PC-3 (cell line): ENCODE measurements at regions not wholly inside any gene's neighbourhood (a gene's known extent, or its start where the extent isn't known, plus 50 kb on each side); places are given as distances from the start of the nearest gene placed in this dataset.

Source experiments
- ATAC-seq: fragments of 200-7000 bp; cut with Tn5 transposase; 2 replicates; pipeline ENCODE4 v1.9.1; 2020; ENCODE audit warnings: mild to moderate bottlenecking, moderate library complexity
- BruUV-seq: library from RNA; stranded (reverse); fragments of 400-500 nt; replicated peaks from 2 replicates; lab custom pipeline; 2021; lab: Mats Ljungman, UMichigan
- CTCF ChIA-PET: fragments of 300-600 bp; sonication (Branson Sonifier 250); formaldehyde crosslinking; loops from one replicate; lab custom pipeline; 2022; ENCODE audit warnings: antibody characterized with exemption; lab: Charles Lee
- POLR2A ChIA-PET: fragments of 300-600 bp; sonication (Branson Sonifier 250); formaldehyde crosslinking; loops from one replicate; lab custom pipeline; 2022; ENCODE audit warnings: antibody characterized with exemption; ENCODE audit not compliant: unreplicated experiment; lab: Charles Lee
- DNase-seq: peaks from one replicate; pipeline ENCODE4 v3.0.0-alpha.2; 2015
- H2AFZ ChIP-seq: fragments of 300-600 bp; sonication (generic); 2 replicates; pipeline ENCODE4 v1.6.0; 2016; ENCODE audit warnings: antibody characterized with exemption, low read length
- H3F3A ChIP-seq: fragments of 300-600 bp; sonication (generic); one replicate; pipeline ENCODE4 v1.6.0; 2017; ENCODE audit warnings: antibody characterized with exemption, low read length, control low read depth, mild to moderate bottlenecking; ENCODE audit not compliant: unreplicated experiment
- H3K27ac ChIP-seq: fragments of 300-600 bp; sonication (generic); 2 replicates; pipeline ENCODE4 v1.5.1; 2016; ENCODE audit warnings: mild to moderate bottlenecking, low read length
- H3K27me3 ChIP-seq: fragments of 300-600 bp; sonication (generic); 2 replicates; pipeline ENCODE4 v1.6.1; 2016; ENCODE audit warnings: low read length, mixed read lengths
- H3K36me3 ChIP-seq: fragments of 300-600 bp; sonication (generic); 2 replicates; pipeline ENCODE4 v1.6.1; 2016; ENCODE audit warnings: low read depth, mixed run types, low read length, mixed read lengths
- H3K4me1 ChIP-seq: fragments of 300-600 bp; sonication (generic); 2 replicates; pipeline ENCODE4 v1.5.1; 2016; ENCODE audit warnings: low read length; ENCODE audit not compliant: insufficient read depth
- H3K4me2 ChIP-seq: fragments of 300-600 bp; sonication (generic); 2 replicates; pipeline ENCODE4 v1.6.0; 2016; ENCODE audit warnings: low read length
- H3K4me3 ChIP-seq: fragments of 300-600 bp; sonication (generic); 2 replicates; pipeline ENCODE4 v1.5.1; 2016; ENCODE audit warnings: mild to moderate bottlenecking, low read length, mixed read lengths
- H3K79me2 ChIP-seq: fragments of 300-600 bp; sonication (generic); 2 replicates; pipeline ENCODE4 v1.6.1; 2017; ENCODE audit warnings: low read length, mixed read lengths
- H3K9ac ChIP-seq: fragments of 300-600 bp; sonication (generic); 2 replicates; pipeline ENCODE4 v1.6.0; 2016; ENCODE audit warnings: mild to moderate bottlenecking, low read length
- H3K9me2 ChIP-seq: fragments of 300-600 bp; sonication (generic); replicated peaks from 2 replicates; pipeline ENCODE4 v1.6.1; 2016; ENCODE audit warnings: mixed run types, low read length, mixed read lengths
- H3K9me3 ChIP-seq: fragments of 300-600 bp; sonication (generic); 2 replicates; pipeline ENCODE4 v1.6.1; 2016; ENCODE audit warnings: low read length, mixed read lengths
- H4K20me1 ChIP-seq: fragments of 300-600 bp; sonication (generic); 2 replicates; pipeline ENCODE4 v1.6.1; 2016; ENCODE audit warnings: low read length, mixed read lengths
- EZH2 ChIP-seq: fragments of 300-600 bp; sonication (generic); IDR thresholded peaks from one replicate; pipeline ENCODE4 v1.6.1; 2017; ENCODE audit warnings: antibody characterized with exemption, mild to moderate bottlenecking, low read length; ENCODE audit not compliant: unreplicated experiment
- EZH2phosphoT487 ChIP-seq: fragments of 300-600 bp; sonication (generic); IDR thresholded peaks from 2 replicates; pipeline ENCODE4 v1.6.1; 2018; ENCODE audit warnings: mild to moderate bottlenecking, antibody characterized with exemption, low read length, borderline replicate concordance
- intact Hi-C: fragments of 100-400 bp; cut with micrococcal nuclease; formaldehyde crosslinking; loops from 2 replicates; pipeline ENCODE4 v1.9.0; 2023
- TF ChIP-seq, protein P1 (sequence below): fragments of 300-600 bp; sonication (generic); conservative IDR thresholded peaks from 2 replicates; pipeline ENCODE4 v1.5.1; 2017; ENCODE audit warnings: antibody characterized with exemption, low read depth, mild to moderate bottlenecking, low read length

DNA sequence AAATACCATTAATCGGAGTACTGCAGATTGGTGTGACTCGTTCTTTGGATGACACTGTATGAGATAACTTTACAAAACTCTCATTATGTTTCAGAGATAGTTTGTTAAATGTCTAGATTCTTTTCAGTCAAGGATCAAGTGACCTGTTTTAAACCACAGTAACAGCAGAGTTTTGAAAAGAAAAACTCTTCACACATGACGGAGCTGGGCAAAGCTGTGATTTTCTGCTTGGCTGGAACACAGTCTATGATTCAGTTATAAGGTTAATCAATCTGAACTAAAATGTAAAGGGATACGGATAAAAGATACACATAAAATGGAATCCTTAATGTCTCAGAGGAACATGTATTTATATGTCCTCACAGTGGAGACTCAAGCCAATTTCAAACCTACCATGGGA, 573.2 kb downstream of the PRKD1 start:
- Histone ChIP-seq H3K4me1 (no peaks in the 10 kb centered on the region), H3K36me3 (no peaks in the 10 kb centered on the region), H2AFZ (no peak overlapping the region), H3K27me3 (no peaks in the 10 kb centered on the region), H3K9me2 (no peaks in the 10 kb centered on the region), H3F3A (no peaks in the 10 kb centered on the region), H3K79me2 (no peaks in the 10 kb centered on the region), H3K4me3 (no peak overlapping the region), H3K9ac (no peak overlapping the region), H3K4me2 (no peak overlapping the region), H3K27ac (no peak overlapping the region), H3K9me3 (no peaks in the 10 kb centered on the region), H4K20me1 (no peaks in the 10 kb centered on the region)
- no TSS peak for BruUV-seq
- TF ChIP-seq EZH2 (no peak), EZH2phosphoT487 (no peak)
- TF ChIP-seq, protein P1, sequence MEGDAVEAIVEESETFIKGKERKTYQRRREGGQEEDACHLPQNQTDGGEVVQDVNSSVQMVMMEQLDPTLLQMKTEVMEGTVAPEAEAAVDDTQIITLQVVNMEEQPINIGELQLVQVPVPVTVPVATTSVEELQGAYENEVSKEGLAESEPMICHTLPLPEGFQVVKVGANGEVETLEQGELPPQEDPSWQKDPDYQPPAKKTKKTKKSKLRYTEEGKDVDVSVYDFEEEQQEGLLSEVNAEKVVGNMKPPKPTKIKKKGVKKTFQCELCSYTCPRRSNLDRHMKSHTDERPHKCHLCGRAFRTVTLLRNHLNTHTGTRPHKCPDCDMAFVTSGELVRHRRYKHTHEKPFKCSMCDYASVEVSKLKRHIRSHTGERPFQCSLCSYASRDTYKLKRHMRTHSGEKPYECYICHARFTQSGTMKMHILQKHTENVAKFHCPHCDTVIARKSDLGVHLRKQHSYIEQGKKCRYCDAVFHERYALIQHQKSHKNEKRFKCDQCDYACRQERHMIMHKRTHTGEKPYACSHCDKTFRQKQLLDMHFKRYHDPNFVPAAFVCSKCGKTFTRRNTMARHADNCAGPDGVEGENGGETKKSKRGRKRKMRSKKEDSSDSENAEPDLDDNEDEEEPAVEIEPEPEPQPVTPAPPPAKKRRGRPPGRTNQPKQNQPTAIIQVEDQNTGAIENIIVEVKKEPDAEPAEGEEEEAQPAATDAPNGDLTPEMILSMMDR, result no peak
- CTCF ChIA-PET, result no interaction called here
- DNase-seq (no peak), ATAC-seq (no peak)
- POLR2A ChIA-PET, result no interaction called here
- intact Hi-C loops, result no loop called here

DNA sequence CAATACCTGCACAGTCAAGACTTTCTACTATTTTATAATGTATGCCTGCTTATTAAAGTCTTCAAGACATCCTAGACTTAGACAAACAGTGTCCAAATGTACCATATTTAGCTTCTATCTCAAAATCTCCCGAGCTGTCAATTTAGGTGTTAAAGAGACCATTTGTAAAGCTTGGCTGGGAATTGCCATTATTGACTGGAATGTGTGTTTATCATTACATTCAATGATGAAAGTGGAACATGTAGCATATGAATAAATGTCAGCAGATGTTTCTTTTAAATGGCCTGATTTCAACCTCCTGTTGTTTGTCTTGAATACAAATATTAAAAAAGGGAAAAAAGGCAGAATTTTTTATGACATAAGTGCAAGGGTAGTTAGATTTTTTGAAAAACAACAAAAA, 572.3 kb downstream of the PRKD1 start:
- ChIA-PET CTCF (no interaction called here), POLR2A (no interaction called here)
- no peak overlapping the region for H2AFZ ChIP-seq
- no peaks in the 10 kb centered on the region for H3K79me2 ChIP-seq
- TF ChIP-seq EZH2phosphoT487 (no peak), EZH2 (no peak)
- TF ChIP-seq, protein P1, result no peak
- no peak for ATAC-seq
- no peak overlapping the region for H3K27ac ChIP-seq
- H3K4me1 ChIP-seq, result no peaks in the 10 kb centered on the region
- no peaks in the 10 kb centered on the region for H3K9me2 ChIP-seq
- no peaks in the 10 kb centered on the region for H3F3A ChIP-seq
- no peak overlapping the region for H3K9ac ChIP-seq
- H3K9me3 ChIP-seq, result no peaks in the 10 kb centered on the region
- no peak overlapping the region for H3K4me3 ChIP-seq
- H4K20me1 ChIP-seq, result no peaks in the 10 kb centered on the region
- intact Hi-C loops, result no loop called here
- DNase-seq, result no peak
- no peak overlapping the region for H3K4me2 ChIP-seq
- no peaks in the 10 kb centered on the region for H3K27me3 ChIP-seq
- BruUV-seq, result no TSS peak
- no peaks in the 10 kb centered on the region for H3K36me3 ChIP-seq

DNA sequence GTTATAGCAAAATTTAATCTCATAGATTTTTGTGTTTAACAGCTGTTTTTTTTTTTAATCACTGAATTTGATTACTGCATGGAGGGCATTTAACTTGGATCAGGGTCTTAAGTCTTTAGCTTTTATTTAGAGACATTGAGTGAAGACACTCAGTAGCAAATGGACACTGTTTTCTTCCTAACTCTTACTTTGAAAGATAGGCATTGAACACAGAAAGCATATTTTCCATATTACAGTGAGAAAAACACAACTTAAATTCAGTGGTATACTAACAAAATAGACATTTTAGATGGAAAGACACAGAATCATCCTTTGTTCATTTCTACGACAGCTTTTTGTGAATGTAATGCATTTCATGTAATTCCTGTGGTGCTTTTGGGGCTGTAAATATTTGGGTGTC, 571.8 kb downstream of the PRKD1 start:
- Histone ChIP-seq H3F3A (no peaks in the 10 kb centered on the region), H3K36me3 (no peaks in the 10 kb centered on the region), H3K9me3 (no peaks in the 10 kb centered on the region), H3K4me3 (no peak overlapping the region), H3K4me1 (no peaks in the 10 kb centered on the region), H3K27me3 (no peaks in the 10 kb centered on the region), H2AFZ (no peak overlapping the region), H3K9ac (no peak overlapping the region), H3K79me2 (no peaks in the 10 kb centered on the region), H3K27ac (no peak overlapping the region), H3K9me2 (no peaks in the 10 kb centered on the region), H3K4me2 (no peak overlapping the region), H4K20me1 (no peaks in the 10 kb centered on the region)
- POLR2A ChIA-PET, result no interaction called here
- BruUV-seq, result no TSS peak
- intact Hi-C loops, result no loop called here
- TF ChIP-seq, protein P1, result no peak
- no peak for TF ChIP-seq EZH2phosphoT487
- DNase-seq, result no peak
- no peak for ATAC-seq
- CTCF ChIA-PET, result no interaction called here
